ENCODE measurements at regions not wholly inside any gene's neighbourhood (a gene's known extent, or its start where the extent isn't known, plus 50 kb on each side); places are given as distances from the start of the nearest gene placed in this dataset.

DNA sequence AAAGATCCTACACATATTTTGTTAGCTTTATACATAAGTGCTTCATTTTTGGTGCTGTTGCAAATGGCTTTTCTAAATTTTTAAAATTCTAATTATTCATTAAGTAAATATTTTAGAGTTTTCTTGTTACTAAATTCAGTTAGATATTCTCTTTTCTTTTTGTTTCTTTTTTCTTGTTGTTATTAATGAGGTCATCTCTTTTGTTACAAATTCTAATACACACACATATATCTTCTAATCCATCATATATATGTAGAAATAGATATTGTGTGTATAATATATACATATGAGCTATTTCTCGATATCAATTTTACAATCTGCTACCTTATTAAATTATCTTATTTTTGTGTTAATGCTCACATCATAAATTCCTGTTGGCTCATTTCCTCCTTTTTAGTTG is 255.9 kb downstream of the GALR1 start:
- TF ChIP-seq, protein P1, sequence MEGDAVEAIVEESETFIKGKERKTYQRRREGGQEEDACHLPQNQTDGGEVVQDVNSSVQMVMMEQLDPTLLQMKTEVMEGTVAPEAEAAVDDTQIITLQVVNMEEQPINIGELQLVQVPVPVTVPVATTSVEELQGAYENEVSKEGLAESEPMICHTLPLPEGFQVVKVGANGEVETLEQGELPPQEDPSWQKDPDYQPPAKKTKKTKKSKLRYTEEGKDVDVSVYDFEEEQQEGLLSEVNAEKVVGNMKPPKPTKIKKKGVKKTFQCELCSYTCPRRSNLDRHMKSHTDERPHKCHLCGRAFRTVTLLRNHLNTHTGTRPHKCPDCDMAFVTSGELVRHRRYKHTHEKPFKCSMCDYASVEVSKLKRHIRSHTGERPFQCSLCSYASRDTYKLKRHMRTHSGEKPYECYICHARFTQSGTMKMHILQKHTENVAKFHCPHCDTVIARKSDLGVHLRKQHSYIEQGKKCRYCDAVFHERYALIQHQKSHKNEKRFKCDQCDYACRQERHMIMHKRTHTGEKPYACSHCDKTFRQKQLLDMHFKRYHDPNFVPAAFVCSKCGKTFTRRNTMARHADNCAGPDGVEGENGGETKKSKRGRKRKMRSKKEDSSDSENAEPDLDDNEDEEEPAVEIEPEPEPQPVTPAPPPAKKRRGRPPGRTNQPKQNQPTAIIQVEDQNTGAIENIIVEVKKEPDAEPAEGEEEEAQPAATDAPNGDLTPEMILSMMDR (conservative IDR thresholded peaks at IDR 0.05; ENCODE audit: low read length) = no peak

DNA sequence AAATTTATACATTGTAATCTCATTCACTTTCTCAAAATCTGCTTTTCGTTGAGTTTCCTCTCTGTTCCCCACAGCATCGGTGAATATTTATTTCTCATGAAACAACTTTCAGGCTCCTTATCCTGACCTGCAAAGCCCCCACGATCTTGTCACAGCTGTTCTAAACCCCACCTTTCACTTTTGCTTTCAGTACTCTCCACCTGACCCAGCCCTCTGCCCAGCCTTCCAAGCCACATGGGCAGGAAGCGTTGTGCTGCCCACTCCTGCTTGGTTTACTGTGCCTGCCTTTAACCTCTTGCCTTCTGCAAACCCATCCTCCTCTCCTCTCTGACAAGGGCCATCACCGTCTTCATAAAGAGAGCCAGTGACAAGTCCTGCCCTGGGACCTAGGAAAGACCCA is 262.5 kb downstream of the GALR1 start:
- H3K4me3 ChIP-seq (ENCODE audit: low read length) = no peak overlapping the region
- no peak for DNase-seq (ENCODE audit: low read depth)
- TF ChIP-seq, protein P1 (conservative IDR thresholded peaks at IDR 0.05; ENCODE audit: low read length) = no peak

More for the DNA sequence above, 255.9 kb downstream of the GALR1 start:
- DNase-seq (ENCODE audit: low read depth) = no peak
- H3K4me3 ChIP-seq (ENCODE audit: low read length) = no peak overlapping the region

DNA sequence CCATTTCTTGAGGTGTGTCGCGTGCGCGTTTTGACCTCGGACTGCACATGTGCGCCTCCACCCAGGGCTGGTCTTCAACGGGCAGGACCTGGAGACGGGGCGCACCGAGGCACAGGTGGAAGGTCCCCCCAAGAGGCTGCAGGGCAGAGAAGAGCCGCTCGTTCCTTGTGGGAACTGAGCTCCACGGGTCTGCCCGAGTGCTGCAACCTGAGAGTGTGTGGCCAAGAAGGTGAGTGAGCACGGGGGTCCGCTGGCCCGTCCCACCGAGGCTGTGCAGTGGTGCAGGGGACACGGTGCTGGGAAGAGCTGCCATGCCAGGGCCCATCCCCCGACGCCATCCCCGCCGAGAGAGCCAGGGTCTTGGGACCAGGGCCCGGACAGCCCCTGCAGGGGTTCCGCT is 268.3 kb downstream of the GALR1 start:
- TF ChIP-seq, protein P1 (conservative IDR thresholded peaks at IDR 0.05; ENCODE audit: low read length) = no peak

DNA sequence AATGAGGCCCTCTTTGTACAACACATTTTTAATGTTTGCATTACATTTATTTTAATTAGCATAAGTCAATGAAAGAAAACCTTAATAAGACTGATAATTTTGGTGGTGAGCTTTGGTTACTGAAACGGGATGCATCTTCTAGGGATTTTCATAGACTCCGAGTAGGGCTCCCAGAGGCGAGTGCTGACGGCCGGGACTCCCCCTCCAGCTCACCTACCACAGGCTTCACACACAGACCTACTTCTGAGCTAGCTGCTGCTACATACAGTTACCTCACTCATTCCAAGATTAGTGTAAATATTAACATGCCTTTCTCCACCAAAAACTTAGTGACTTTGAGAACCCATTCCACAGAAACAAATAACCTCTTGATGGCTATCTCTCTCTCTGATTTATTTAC is 271.1 kb downstream of the GALR1 start:
- TF ChIP-seq, protein P1 (conservative IDR thresholded peaks at IDR 0.05; ENCODE audit: low read length) = no peak
- no peak overlapping the region for H3K4me3 ChIP-seq (ENCODE audit: low read length)
- no peak for DNase-seq (ENCODE audit: low read depth)

More for the DNA sequence above, 268.3 kb downstream of the GALR1 start:
- no peak overlapping the region for H3K4me3 ChIP-seq (ENCODE audit: low read length)
- no peak for DNase-seq (ENCODE audit: low read depth)

DNA sequence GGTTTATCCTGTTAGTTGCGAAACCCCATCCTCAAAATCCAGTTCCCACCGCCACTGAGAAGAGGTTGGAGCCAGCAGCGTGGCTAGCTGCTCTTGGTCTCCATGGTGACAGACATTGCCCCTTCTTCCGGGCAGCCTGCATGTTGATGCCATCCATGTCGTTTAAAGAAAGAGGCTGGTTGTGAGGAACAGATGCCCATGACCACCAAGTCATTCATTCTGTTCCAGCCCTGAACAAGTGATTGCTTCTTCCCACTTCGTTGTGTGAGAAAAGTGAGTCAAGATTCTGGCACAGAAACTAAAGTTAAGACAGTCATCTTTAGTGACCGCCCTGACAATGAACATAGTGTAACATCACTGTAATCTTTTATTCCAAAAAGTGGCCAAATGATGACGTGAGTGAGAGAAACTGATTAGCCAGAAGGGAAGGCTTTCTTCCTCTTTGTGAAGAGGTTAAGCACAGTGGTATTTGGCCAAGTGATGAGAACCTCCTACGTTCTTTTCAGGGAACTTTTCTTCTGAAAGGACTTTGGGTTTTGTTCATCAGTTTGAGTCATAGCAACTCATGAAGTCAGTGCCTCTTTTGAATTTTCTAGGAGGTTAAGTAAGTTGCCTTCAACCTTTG is 272.5 kb downstream of the GALR1 start:
- DNase-seq (ENCODE audit: low read depth) = no peak
- TF ChIP-seq, protein P1 (conservative IDR thresholded peaks at IDR 0.05; ENCODE audit: low read length) = no peak
- H3K4me3 ChIP-seq (ENCODE audit: low read length) = no peak overlapping the region

DNA sequence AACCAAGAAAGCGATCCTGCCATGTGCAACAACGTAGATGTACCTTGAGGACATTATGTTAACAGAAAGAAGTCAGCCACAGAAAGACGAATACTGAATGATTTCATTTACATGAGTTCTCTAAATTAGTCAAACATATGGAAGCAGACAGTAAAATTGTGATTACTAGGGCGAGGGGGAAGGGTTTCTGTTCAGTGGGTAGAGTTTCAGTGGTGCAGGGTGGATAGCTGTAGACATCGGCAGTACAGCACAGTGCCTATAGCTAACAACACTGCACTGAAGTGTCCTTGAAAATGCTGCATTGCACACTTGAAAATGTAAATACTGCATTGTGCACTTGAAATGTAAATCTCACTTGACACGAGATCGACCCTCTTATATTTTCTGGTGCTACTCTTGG is 275.3 kb downstream of the GALR1 start:
- TF ChIP-seq, protein P1 (conservative IDR thresholded peaks at IDR 0.05; ENCODE audit: low read length) = no peak
- no peak for DNase-seq (ENCODE audit: low read depth)
- no peak overlapping the region for H3K4me3 ChIP-seq (ENCODE audit: low read length)

DNA sequence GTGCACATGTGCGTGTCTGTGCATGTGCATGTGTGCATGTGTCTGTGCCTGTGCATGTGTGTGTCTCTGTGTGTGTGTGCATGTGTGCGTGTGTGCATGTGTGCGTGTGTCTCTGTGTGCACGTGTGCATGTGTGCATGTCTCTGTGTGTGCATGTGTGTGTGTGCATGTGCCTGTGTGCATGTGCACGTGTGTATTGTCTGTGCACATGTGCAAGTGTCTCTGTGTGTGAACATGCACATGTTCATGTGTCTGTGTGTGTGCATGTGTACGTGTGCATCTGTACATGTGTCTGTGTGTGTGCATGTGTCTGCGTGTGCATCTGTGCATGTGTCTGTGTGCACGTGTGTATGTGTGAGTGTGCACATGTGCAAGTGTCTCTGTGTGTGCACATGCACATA is 277.3 kb downstream of the GALR1 start:
- no peak overlapping the region for H3K4me3 ChIP-seq (ENCODE audit: low read length)
- TF ChIP-seq, protein P1 (conservative IDR thresholded peaks at IDR 0.05; ENCODE audit: low read length) = no peak
- DNase-seq (ENCODE audit: low read depth) = no peak

Measured in AG10803 (cell line).